ENCODE measurements at regions not wholly inside any gene's neighbourhood (a gene's known extent, or its start where the extent isn't known, plus 50 kb on each side); places are given as distances from the start of the nearest gene placed in this dataset.

DNA sequence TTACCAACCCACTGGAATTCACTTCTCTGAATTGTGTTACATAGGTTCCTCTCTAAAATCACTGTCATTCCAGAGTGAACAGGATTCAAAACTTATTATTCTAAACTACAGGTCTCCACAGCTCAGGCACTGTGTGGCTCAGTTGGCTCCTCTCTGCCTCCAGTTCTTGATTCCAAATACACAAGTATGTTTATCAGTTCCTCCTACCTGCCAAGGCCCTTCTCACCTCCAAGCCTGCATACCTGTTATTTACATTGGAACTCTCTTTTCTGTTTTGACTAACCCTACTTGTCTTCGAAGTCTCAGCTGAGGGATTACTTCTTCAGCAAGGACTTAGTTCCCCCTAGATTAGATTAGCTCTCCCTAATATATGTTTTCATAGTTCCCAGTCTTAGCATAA lies 397.6 kb upstream of the TMTC1 start:
- DNase-seq (ENCODE audit: low spot score in 2 of 2) = no peak
- Histone ChIP-seq H3K36me3 (no peaks in the 10 kb centered on the region), H3K4me3 (no peak overlapping the region), H3K27me3 (no peaks in the 10 kb centered on the region), H3K4me1 (no peaks in the 10 kb centered on the region), H3K27ac (no peak overlapping the region), H3K9me3 (no peaks in the 10 kb centered on the region)
- TF ChIP-seq CTCF (IDR thresholded peaks at IDR 0.05) = no peak
- intact Hi-C loops (cut with DNase I) = no loop called here

- intact Hi-C loops (cut with DNase I) = no loop called here
- H3K27me3 ChIP-seq = no peaks in the 10 kb centered on the region
- H3K27ac ChIP-seq = no peak overlapping the region
- no peaks in the 10 kb centered on the region for H3K4me1 ChIP-seq
- no peaks in the 10 kb centered on the region for H3K36me3 ChIP-seq
- no peaks in the 10 kb centered on the region for H3K9me3 ChIP-seq
- TF ChIP-seq CTCF (IDR thresholded peaks at IDR 0.05) = no peak
- DNase-seq (ENCODE audit: low spot score in 2 of 2) = no peak
- H3K4me3 ChIP-seq = no peak overlapping the region
Measured at GRCh38 chr12:30180602-30181001, 396.9 kb upstream of the TMTC1 start.

- no peaks in the 10 kb centered on the region for H3K9me3 ChIP-seq
- no peak overlapping the region for H3K4me3 ChIP-seq
- no peak overlapping the region for H3K27ac ChIP-seq
- intact Hi-C loops (cut with DNase I) = no loop called here
- H3K36me3 ChIP-seq = no peaks in the 10 kb centered on the region
- DNase-seq (ENCODE audit: low spot score in 2 of 2) = no peak
- no peaks in the 10 kb centered on the region for H3K4me1 ChIP-seq
- TF ChIP-seq CTCF (IDR thresholded peaks at IDR 0.05) = no peak
- H3K27me3 ChIP-seq = no peaks in the 10 kb centered on the region
Measured at GRCh38 chr12:30178916-30179315, 395.2 kb upstream of the TMTC1 start.

GRCh38 chr12:30169839-30170591 lies 386.3 kb upstream of the TMTC1 start:
- H3K4me1 ChIP-seq = no peaks in the 10 kb centered on the region
- no peaks in the 10 kb centered on the region for H3K36me3 ChIP-seq
- no peak overlapping the region for H3K4me3 ChIP-seq
- no peaks in the 10 kb centered on the region for H3K27me3 ChIP-seq
- TF ChIP-seq CTCF (IDR thresholded peaks at IDR 0.05) = no peak
- H3K27ac ChIP-seq = no peak overlapping the region
- no peaks in the 10 kb centered on the region for H3K9me3 ChIP-seq
- intact Hi-C loops (cut with DNase I) = no loop called here
- DNase-seq (ENCODE audit: low spot score in 2 of 2) = no peak

- no peak overlapping the region for H3K27ac ChIP-seq
- H3K36me3 ChIP-seq = no peaks in the 10 kb centered on the region
- no peaks in the 10 kb centered on the region for H3K9me3 ChIP-seq
- intact Hi-C loops (cut with DNase I) = no loop called here
- no peak overlapping the region for H3K4me3 ChIP-seq
- TF ChIP-seq CTCF (IDR thresholded peaks at IDR 0.05) = no peak
- no peaks in the 10 kb centered on the region for H3K4me1 ChIP-seq
- H3K27me3 ChIP-seq = no peaks in the 10 kb centered on the region
- DNase-seq (ENCODE audit: low spot score in 2 of 2) = no peak
Measured at GRCh38 chr12:30166006-30166795, 382.5 kb upstream of the TMTC1 start.

Data from ascending aorta (tissue), 2 donors.